GM20000 (cell line): ENCODE measurements at regions not wholly inside any gene's neighbourhood (a gene's known extent, or its start where the extent isn't known, plus 50 kb on each side); places are given as distances from the start of the nearest gene placed in this dataset.

Source experiments
- DNase-seq: peaks from one replicate; pipeline ENCODE4 v3.0.0; 2012; ENCODE audit warnings: low spot score
- TF ChIP-seq, protein P1 (sequence below): IDR thresholded peaks from 2 replicates; pipeline ENCODE4 v1.5.1; 2012; ENCODE audit warnings: mild to moderate bottlenecking, control low read depth; ENCODE audit errors: extremely low read depth, missing control alignments

DNA sequence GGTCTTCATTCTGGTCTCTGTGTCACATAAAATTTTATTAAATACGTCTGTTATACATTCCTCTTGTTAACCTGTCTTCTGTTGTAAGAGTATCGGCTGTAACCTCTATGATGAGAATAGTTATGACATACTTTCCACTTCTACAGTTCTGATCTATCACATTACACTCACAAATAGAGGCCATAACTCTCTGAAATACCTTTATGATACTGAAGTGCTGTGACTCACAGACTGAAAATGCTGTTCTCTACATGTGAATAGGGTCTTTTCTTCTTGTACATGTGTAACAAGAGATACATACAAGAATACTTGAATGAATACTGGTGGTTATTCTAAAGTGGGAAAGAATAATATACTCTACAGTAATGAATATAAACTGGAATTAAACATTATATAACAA, 1047.6 kb downstream of the TECRL start:
- TF ChIP-seq, protein P1, sequence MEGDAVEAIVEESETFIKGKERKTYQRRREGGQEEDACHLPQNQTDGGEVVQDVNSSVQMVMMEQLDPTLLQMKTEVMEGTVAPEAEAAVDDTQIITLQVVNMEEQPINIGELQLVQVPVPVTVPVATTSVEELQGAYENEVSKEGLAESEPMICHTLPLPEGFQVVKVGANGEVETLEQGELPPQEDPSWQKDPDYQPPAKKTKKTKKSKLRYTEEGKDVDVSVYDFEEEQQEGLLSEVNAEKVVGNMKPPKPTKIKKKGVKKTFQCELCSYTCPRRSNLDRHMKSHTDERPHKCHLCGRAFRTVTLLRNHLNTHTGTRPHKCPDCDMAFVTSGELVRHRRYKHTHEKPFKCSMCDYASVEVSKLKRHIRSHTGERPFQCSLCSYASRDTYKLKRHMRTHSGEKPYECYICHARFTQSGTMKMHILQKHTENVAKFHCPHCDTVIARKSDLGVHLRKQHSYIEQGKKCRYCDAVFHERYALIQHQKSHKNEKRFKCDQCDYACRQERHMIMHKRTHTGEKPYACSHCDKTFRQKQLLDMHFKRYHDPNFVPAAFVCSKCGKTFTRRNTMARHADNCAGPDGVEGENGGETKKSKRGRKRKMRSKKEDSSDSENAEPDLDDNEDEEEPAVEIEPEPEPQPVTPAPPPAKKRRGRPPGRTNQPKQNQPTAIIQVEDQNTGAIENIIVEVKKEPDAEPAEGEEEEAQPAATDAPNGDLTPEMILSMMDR, result no peak
- DNase-seq, result no peak

DNA sequence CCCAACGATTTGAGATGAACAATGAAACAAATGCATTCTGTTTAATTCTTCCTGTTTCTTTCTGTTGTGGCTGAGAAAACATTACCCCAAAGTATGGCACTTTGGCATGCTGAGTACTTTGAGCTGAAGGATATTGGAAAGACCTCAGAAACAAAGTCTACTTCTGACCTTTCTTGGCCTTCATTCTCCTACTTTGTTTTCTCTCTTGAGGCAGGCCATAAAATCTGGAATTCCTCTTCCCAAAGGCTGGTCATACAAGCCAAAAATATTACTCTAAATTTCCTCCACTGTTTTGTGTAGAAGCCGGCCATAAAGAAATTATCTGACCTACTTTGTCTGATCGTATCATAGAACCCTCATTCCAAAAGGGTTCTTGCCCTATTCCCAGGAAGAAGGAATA, 1048.2 kb downstream of the TECRL start:
- DNase-seq, result no peak
- TF ChIP-seq, protein P1, result no peak

DNA sequence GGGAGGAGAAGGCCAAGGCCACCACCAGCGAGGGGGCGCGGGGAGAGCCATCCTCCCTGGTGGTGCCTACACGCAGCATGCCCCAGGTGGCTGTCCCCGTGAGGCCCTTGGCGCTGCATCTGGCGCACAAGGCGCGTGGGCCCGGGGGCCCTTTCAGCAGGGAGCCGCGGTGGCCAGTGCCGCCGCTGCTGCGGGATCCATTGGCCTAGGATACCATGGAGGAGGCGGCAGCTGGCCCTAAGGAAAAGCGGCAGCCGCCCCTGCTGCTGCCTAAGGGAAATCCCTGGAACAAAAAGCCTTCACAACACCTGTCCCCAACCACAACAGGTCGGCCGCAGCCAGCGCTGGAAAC, 1059.6 kb downstream of the TECRL start:
- DNase-seq, result no peak
- TF ChIP-seq, protein P1, result no peak

DNA sequence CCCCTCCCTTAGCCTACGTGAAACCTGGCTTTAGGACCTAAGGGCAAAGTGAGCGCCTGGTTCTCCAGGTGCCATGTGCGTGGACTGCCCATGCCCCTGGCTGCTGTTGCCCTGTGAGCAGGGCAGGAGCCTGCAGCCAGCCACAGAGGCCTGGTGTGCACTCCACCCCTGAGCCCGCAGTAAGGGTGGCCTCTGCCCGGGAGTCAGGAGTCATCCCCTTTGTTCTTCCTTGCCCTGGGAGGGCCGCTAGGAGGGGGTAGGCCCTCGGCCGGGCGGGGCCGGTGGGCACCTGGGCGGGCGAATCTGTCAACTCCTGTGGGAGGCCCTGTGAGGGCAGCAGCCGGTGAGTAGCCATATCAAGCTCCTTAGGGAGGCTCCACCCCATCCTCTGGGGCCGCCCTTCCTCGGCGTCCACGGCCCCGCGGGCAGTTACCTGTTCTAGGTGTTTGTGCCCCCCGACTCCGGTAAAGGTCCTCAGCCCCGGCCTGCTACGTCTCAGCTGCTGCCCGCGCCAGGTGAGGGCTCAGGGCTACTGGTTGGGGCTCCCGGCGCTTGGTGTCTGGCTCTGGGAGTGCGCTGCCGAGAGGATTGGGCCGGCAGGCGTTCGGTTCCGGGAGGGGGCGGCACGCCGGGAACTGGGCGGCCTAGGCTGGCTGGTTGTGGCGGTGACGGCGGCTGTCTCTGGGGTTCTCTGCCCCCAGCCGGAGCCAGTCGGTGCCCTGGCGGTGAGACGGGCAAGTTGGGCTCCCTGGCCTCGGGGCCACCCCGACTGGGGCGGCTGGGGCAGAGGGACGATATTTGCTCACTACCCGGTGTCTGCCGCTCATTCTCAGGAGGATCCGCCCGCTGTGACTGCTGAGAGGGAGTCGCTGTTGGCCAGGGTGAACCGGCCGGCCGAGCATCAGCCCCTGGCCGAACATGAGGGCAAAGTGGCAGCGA, 1060.2 kb downstream of the TECRL start:
- TF ChIP-seq, protein P1, result no peak
- peak; percentile 17 for DNase-seq

DNA sequence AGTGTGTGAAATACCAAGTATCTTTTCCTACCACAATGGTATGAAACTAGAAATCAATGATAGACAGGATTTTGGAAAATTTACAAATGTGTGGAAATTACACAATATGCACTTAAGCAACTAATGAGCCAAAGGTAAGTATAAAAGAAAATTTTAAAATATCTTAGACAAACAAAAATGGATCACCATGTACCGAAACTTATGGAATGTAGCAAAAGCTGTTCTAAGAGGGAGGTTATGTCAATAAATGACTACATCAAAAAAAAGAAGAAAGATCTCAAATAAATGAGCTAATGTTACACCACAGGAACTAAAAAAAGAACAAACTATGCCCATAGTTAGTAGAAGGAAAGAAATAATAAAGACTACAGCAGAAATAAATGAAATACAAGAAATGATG, 1084.1 kb downstream of the TECRL start:
- TF ChIP-seq, protein P1, result no peak
- no peak for DNase-seq

DNA sequence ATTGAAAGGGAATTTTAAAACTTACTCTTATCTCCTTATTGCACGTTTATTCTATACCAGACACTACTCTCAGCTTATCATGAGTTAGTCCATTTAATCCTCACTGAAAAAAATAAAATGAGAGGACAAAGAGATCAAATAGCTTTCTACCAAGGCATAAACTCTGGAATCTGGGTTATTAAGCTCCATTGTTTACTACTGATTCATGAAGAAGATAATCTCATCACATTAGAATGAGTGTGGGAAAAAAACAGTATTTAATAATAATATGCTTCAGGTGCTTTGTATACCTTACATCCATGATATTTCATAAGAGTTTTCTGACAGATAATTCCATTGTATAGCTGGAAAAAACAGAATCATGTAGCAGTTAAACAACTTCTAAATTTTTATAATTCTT, 1092.6 kb downstream of the TECRL start:
- TF ChIP-seq, protein P1, result no peak
- no peak for DNase-seq

DNA sequence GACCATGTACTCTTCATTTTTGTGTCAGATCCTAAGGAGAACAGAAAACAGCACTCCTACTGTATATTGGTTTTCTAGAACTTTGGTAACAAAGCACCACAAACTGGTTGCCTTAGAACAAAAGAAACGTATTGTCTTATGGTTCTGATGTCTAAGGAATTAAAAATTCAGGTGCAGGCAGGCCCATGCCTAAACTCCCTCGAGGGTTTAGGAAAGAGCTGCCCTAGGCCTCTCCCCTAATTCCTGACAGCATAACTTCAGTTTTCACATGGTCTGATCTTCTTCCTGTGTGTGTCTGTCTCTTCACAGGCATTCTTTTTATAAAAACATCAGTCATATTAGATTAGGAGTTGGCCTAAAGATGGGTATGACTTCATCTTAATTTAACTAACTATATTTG, 1093.6 kb downstream of the TECRL start:
- TF ChIP-seq, protein P1, result no peak
- DNase-seq, result no peak
